ENCODE measurements at regions not wholly inside any gene's neighbourhood (a gene's known extent, or its start where the extent isn't known, plus 50 kb on each side); places are given as distances from the start of the nearest gene placed in this dataset.
A peak's percentile ranks its signal among the peaks of the same experiment; 100 is the strongest.

GRCh38 chr6:144481527-144481926 lies 196.4 kb downstream of the UTRN start:
- Histone ChIP-seq H3K9me2 (replicated peaks; ENCODE audit: insufficient read depth, low read length) (no peaks in the 10 kb centered on the region), H3K79me2 (ENCODE audit: low read length) (no peaks in the 10 kb centered on the region)

DNA sequence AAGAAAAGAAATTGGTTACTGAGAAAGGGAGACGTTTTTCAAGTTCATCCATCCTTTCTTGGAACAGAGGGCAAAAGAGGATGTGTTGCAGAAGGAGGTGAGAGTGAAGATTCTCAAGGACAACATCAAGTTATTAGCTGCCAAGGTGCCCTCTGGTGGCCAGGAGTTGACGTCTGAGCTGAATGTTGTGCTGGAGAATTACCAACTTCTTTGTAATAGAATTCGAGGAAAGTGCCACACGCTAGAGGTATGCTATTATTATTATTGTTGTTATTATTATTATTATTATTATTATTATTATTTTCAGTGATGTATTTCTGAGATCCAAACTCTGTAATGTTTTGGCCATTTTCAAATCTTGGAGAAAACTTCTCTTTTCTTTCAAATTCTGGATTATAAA lies 197.0 kb downstream of the UTRN start:
- Histone ChIP-seq H3K27me3 (replicated peaks; ENCODE audit: insufficient read depth, low read length) (no peaks in the 10 kb centered on the region), H4K20me1 (ENCODE audit: insufficient read depth, low read length) (no peaks in the 10 kb centered on the region), H3K4me2 (ENCODE audit: low read depth, low read length) (no peak overlapping the region), H3K9me3 (replicated peaks; ENCODE audit: insufficient read depth, low read length) (no peaks in the 10 kb centered on the region), H3F3A (ENCODE audit: insufficient read depth, low read length) (no peaks in the 10 kb centered on the region), H3K4me3 (ENCODE audit: low read length) (no peak overlapping the region), H3K27ac (ENCODE audit: low read length) (no peak overlapping the region), H3K9ac (ENCODE audit: low read length) (no peak overlapping the region), H3K9me2 (replicated peaks; ENCODE audit: insufficient read depth, low read length) (no peaks in the 10 kb centered on the region), H3K4me1 (ENCODE audit: low read length) (no peaks in the 10 kb centered on the region), H3K36me3 (replicated peaks; ENCODE audit: insufficient read depth, low read length) (no peaks in the 10 kb centered on the region), H3K79me2 (ENCODE audit: low read length) (no peaks in the 10 kb centered on the region), H2AFZ (ENCODE audit: low read length) (no peak overlapping the region)
- DNase-seq: peak; percentile 58
- TF ChIP-seq EZH2phosphoT487 (IDR thresholded peaks at IDR 0.05; ENCODE audit: low read length) (no peak), EZH2 (optimal IDR thresholded peaks at IDR 0.05; ENCODE audit: low read depth, low read length) (no peak)
- TF ChIP-seq, protein P1, sequence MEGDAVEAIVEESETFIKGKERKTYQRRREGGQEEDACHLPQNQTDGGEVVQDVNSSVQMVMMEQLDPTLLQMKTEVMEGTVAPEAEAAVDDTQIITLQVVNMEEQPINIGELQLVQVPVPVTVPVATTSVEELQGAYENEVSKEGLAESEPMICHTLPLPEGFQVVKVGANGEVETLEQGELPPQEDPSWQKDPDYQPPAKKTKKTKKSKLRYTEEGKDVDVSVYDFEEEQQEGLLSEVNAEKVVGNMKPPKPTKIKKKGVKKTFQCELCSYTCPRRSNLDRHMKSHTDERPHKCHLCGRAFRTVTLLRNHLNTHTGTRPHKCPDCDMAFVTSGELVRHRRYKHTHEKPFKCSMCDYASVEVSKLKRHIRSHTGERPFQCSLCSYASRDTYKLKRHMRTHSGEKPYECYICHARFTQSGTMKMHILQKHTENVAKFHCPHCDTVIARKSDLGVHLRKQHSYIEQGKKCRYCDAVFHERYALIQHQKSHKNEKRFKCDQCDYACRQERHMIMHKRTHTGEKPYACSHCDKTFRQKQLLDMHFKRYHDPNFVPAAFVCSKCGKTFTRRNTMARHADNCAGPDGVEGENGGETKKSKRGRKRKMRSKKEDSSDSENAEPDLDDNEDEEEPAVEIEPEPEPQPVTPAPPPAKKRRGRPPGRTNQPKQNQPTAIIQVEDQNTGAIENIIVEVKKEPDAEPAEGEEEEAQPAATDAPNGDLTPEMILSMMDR (IDR thresholded peaks at IDR 0.05; ENCODE audit: low read length): peak; percentile 38

More at GRCh38 chr6:144481527-144481926, 196.4 kb downstream of the UTRN start:
- H3K4me2 ChIP-seq (ENCODE audit: low read depth, low read length): no peak overlapping the region
- no peak overlapping the region for H3K4me3 ChIP-seq (ENCODE audit: low read length)
- no peaks in the 10 kb centered on the region for H4K20me1 ChIP-seq (ENCODE audit: insufficient read depth, low read length)
- no peak overlapping the region for H2AFZ ChIP-seq (ENCODE audit: low read length)
- H3K4me1 ChIP-seq (ENCODE audit: low read length): no peaks in the 10 kb centered on the region
- H3K27ac ChIP-seq (ENCODE audit: low read length): no peak overlapping the region
- no peaks in the 10 kb centered on the region for H3K9me3 ChIP-seq (replicated peaks; ENCODE audit: insufficient read depth, low read length)
- no peaks in the 10 kb centered on the region for H3K36me3 ChIP-seq (replicated peaks; ENCODE audit: insufficient read depth, low read length)
- DNase-seq: no peak
- H3K27me3 ChIP-seq (replicated peaks; ENCODE audit: insufficient read depth, low read length): no peaks in the 10 kb centered on the region
- TF ChIP-seq, protein P1 (IDR thresholded peaks at IDR 0.05; ENCODE audit: low read length): no peak
- TF ChIP-seq EZH2 (optimal IDR thresholded peaks at IDR 0.05; ENCODE audit: low read depth, low read length) (no peak), EZH2phosphoT487 (IDR thresholded peaks at IDR 0.05; ENCODE audit: low read length) (no peak)
- H3K9ac ChIP-seq (ENCODE audit: low read length): no peak overlapping the region
- H3F3A ChIP-seq (ENCODE audit: insufficient read depth, low read length): no peaks in the 10 kb centered on the region

- Histone ChIP-seq H3K4me1 (ENCODE audit: low read length) (no peaks in the 10 kb centered on the region), H3K9me3 (replicated peaks; ENCODE audit: insufficient read depth, low read length) (no peaks in the 10 kb centered on the region), H3K79me2 (ENCODE audit: low read length) (no peaks in the 10 kb centered on the region), H2AFZ (ENCODE audit: low read length) (no peak overlapping the region), H3K9me2 (replicated peaks; ENCODE audit: insufficient read depth, low read length) (no peaks in the 10 kb centered on the region), H3K36me3 (replicated peaks; ENCODE audit: insufficient read depth, low read length) (no peaks in the 10 kb centered on the region), H3K9ac (ENCODE audit: low read length) (no peak overlapping the region), H3K4me3 (ENCODE audit: low read length) (no peak overlapping the region), H3K4me2 (ENCODE audit: low read depth, low read length) (no peak overlapping the region), H3K27me3 (replicated peaks; ENCODE audit: insufficient read depth, low read length) (no peaks in the 10 kb centered on the region), H3K27ac (ENCODE audit: low read length) (no peak overlapping the region), H4K20me1 (ENCODE audit: insufficient read depth, low read length) (no peaks in the 10 kb centered on the region), H3F3A (ENCODE audit: insufficient read depth, low read length) (no peaks in the 10 kb centered on the region)
- TF ChIP-seq EZH2phosphoT487 (IDR thresholded peaks at IDR 0.05; ENCODE audit: low read length) (no peak), EZH2 (optimal IDR thresholded peaks at IDR 0.05; ENCODE audit: low read depth, low read length) (no peak)
- no peak for DNase-seq
Observed at GRCh38 chr6:144485531-144485930, 200.4 kb downstream of the UTRN start.

DNA sequence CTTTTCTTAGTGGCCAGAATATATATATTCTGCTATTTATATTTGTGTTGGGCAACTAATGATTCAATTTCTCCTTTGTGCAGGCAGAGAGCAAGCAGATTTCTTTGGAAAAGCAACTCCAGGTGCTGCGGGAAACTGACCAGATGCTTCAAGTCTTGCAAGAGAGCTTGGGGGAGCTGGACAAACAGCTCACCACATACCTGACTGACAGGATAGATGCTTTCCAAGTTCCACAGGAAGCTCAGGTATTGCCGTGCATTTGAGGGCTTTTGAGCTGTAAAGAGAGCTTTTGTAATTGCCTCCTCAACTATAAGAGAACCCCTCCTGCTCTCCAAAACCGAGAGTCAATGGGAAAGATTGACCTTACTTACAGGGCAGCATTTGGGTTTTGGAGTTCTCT lies 203.5 kb downstream of the UTRN start:
- Histone ChIP-seq H4K20me1 (ENCODE audit: insufficient read depth, low read length) (no peaks in the 10 kb centered on the region), H3F3A (ENCODE audit: insufficient read depth, low read length) (no peaks in the 10 kb centered on the region), H3K4me1 (ENCODE audit: low read length) (no peaks in the 10 kb centered on the region), H3K27ac (ENCODE audit: low read length) (no peak overlapping the region), H3K9me3 (replicated peaks; ENCODE audit: insufficient read depth, low read length) (no peaks in the 10 kb centered on the region), H3K4me3 (ENCODE audit: low read length) (no peak overlapping the region), H3K9me2 (replicated peaks; ENCODE audit: insufficient read depth, low read length) (no peaks in the 10 kb centered on the region), H3K79me2 (ENCODE audit: low read length) (no peaks in the 10 kb centered on the region), H3K36me3 (replicated peaks; ENCODE audit: insufficient read depth, low read length) (no peaks in the 10 kb centered on the region), H3K4me2 (ENCODE audit: low read depth, low read length) (no peak overlapping the region), H3K9ac (ENCODE audit: low read length) (no peak overlapping the region), H2AFZ (ENCODE audit: low read length) (no peak overlapping the region), H3K27me3 (replicated peaks; ENCODE audit: insufficient read depth, low read length) (no peaks in the 10 kb centered on the region)
- TF ChIP-seq EZH2 (optimal IDR thresholded peaks at IDR 0.05; ENCODE audit: low read depth, low read length) (no peak), EZH2phosphoT487 (IDR thresholded peaks at IDR 0.05; ENCODE audit: low read length) (no peak)
- TF ChIP-seq, protein P1 (IDR thresholded peaks at IDR 0.05; ENCODE audit: low read length): no peak
- DNase-seq: no peak
